Tibial nerve (tissue), 4 donors: ENCODE measurements at regions not wholly inside any gene's neighbourhood (a gene's known extent, or its start where the extent isn't known, plus 50 kb on each side); places are given as distances from the start of the nearest gene placed in this dataset.
A peak's percentile ranks its signal among the peaks of the same experiment; 100 is the strongest.
"Not testable (repeated sequence)": the region's sequence is repeated elsewhere in the genome, so short reads cannot be mapped to it uniquely, and the experiment has no call there.

Source experiments
- DNase-seq, 2 donors: peaks; one replicate each; pipeline ENCODE4 v3.0.0-alpha.2; 2019; ENCODE audit warnings: low spot score in 2 of 2
- H3K27ac ChIP-seq, 4 donors: fragments of 200-600 bp; sonication (generic) in 3 of 4; one replicate each; pipeline ENCODE4 v1.5.1; 2017 to 2019; ENCODE audit warnings: mild to moderate bottlenecking in 1 of 4
- H3K27me3 ChIP-seq, 2 donors: fragments of 200-600 bp; sonication (generic) in 1 of 2; one replicate each; pipeline versions ENCODE4 v1.5.1 to v1.6.0; 2017 to 2019
- H3K36me3 ChIP-seq, 3 donors: fragments of 200-600 bp; sonication (generic); one replicate each; pipeline ENCODE4 v1.5.1; 2018 to 2019
- H3K4me1 ChIP-seq, 4 donors: fragments of 200-600 bp; sonication (generic) in 3 of 4; one replicate each; pipeline ENCODE4 v1.5.1; 2017 to 2019
- H3K4me3 ChIP-seq, 4 donors: fragments of 200-600 bp; sonication (generic) in 3 of 4; one replicate each; pipeline ENCODE4 v1.5.1; 2017 to 2019; ENCODE audit warnings: mild to moderate bottlenecking in 1 of 4, moderate library complexity in 1 of 4
- H3K9me3 ChIP-seq, 4 donors: fragments of 200-600 bp; sonication (generic) in 3 of 4; one replicate each; pipeline ENCODE4 v1.5.1; 2017 to 2019
- EP300 ChIP-seq, 2 donors: sonication (generic); formaldehyde crosslinking; IDR thresholded peaks; one replicate each; pipeline ENCODE4 v1.6.1; 2017; ENCODE audit warnings: antibody characterized with exemption in 2 of 2, mild to moderate bottlenecking in 1 of 2
- POLR2A ChIP-seq, 2 donors: fragments of 450-650 bp; IDR thresholded peaks; one replicate each; pipeline ENCODE4 v1.6.1; 2017; ENCODE audit warnings: antibody characterized with exemption in 2 of 2, mild to moderate bottlenecking in 2 of 2, moderate library complexity in 2 of 2
- WGBS, 2 donors: methylation state at CpG; one replicate each; pipeline ENCODE4 v1.1.5; 2018; 5-methylcytosine and 5-hydroxymethylcytosine counted together
- TF ChIP-seq, protein P1 (sequence below), 5 experiments: fragments of 200-600 bp in 3 of 5; fragments of 450-650 bp in 2 of 5; sonication (generic) in 3 of 5; IDR thresholded peaks; one replicate each; pipeline ENCODE4 v1.5.1; 2016 to 2019; ENCODE audit warnings: antibody characterized with exemption in 5 of 5, mild to moderate bottlenecking in 3 of 5, moderate library complexity in 2 of 5

DNA sequence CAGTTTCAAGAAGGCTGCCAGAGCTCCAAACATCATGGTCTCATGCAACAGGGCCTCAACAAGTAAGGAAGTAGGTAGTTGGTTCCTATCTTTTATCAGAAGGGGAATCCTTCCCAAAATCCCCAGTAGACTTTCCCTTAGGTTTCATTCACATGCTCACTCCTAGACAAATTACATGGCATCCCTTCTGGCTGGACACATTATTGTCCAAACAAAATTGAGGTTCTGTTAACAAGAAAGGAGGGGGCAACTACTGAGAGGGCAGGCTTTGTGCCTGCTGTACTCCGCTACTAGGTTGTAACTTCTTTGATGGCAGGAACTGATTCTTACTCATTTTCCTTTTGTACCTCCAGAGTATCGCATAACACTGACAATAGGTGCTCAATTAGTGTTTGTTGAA lies 56.0 kb upstream of the OSMR start:
- no peaks in the 10 kb centered on the region for H3K36me3 ChIP-seq
- TF ChIP-seq, protein P1, sequence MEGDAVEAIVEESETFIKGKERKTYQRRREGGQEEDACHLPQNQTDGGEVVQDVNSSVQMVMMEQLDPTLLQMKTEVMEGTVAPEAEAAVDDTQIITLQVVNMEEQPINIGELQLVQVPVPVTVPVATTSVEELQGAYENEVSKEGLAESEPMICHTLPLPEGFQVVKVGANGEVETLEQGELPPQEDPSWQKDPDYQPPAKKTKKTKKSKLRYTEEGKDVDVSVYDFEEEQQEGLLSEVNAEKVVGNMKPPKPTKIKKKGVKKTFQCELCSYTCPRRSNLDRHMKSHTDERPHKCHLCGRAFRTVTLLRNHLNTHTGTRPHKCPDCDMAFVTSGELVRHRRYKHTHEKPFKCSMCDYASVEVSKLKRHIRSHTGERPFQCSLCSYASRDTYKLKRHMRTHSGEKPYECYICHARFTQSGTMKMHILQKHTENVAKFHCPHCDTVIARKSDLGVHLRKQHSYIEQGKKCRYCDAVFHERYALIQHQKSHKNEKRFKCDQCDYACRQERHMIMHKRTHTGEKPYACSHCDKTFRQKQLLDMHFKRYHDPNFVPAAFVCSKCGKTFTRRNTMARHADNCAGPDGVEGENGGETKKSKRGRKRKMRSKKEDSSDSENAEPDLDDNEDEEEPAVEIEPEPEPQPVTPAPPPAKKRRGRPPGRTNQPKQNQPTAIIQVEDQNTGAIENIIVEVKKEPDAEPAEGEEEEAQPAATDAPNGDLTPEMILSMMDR (IDR thresholded peaks at IDR 0.05), result no peak
- TF ChIP-seq POLR2A (IDR thresholded peaks at IDR 0.05) (no peak), EP300 (IDR thresholded peaks at IDR 0.05) (no peak)
- no peaks in the 10 kb centered on the region for H3K4me1 ChIP-seq
- H3K4me3 ChIP-seq, result no peak overlapping the region
- H3K27ac ChIP-seq, result no peak overlapping the region
- H3K27me3 ChIP-seq, result no peaks in the 10 kb centered on the region
- 81 to 94% methylated on average over 2 of the region's 2 CpGs for WGBS, 2 donors
- DNase-seq, result no peak
- H3K9me3 ChIP-seq, result no peaks in the 10 kb centered on the region

DNA sequence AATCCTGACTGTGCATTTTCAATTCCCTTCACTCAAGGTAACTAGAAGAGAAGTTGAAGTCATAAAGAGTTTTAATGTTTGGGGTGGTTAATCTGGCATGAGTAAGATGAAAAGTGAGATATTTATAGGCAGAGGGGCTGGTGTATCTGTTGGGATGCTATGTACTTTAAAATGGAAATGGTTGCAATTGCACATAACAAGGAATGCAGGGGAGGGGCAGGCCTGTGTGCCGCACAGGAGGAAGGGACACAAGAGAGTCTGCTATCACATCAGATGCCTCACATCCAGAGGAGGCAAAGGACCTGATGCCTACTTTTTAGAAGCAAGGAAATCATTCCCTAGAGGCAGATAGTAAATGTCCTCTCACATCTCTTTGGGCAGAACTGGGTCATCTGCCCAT lies 55.5 kb upstream of the OSMR start:
- no peaks in the 10 kb centered on the region for H3K27me3 ChIP-seq
- no peaks in the 10 kb centered on the region for H3K9me3 ChIP-seq
- WGBS, 2 donors, result 88 to 100% methylated on average over 1 of the region's 1 CpG
- H3K4me3 ChIP-seq, result no peak overlapping the region
- H3K36me3 ChIP-seq, result no peaks in the 10 kb centered on the region
- DNase-seq, result no peak
- no peak for TF ChIP-seq EP300 (IDR thresholded peaks at IDR 0.05)
- TF ChIP-seq POLR2A (IDR thresholded peaks at IDR 0.05), result no peak
- no peak overlapping the region for H3K27ac ChIP-seq
- H3K4me1 ChIP-seq, result peaks cover 0 to 3% (median 0%) of the 10 kb centered on the region in 4 donors

DNA sequence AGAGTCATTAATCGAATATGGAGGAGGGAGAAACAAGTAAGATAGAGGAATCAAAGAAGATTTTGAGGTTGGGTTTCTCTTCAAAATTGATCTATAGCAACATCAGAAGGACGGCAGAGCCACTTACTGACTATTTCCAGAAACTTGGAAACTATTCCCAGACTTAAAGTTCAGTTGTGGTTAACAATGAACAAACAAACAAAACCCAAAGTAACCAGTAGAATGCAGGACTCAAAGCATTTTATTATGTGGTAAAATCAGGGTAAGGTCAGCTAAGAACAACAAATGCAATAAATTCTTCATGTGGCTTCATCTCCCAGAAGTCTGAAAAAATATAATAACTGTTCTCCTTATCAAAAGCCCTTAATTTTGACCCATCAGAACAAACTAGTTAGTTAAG lies 54.9 kb upstream of the OSMR start:
- H3K27me3 ChIP-seq, result no peaks in the 10 kb centered on the region
- H3K4me1 ChIP-seq, result peaks cover 0 to 10% (median 0%) of the 10 kb centered on the region in 4 donors
- no peak for DNase-seq
- TF ChIP-seq POLR2A (IDR thresholded peaks at IDR 0.05) (no peak), EP300 (IDR thresholded peaks at IDR 0.05) (no peak)
- TF ChIP-seq, protein P1 (IDR thresholded peaks at IDR 0.05), result no peak
- 46 to 52% methylated on average over 2 of the region's 2 CpGs for WGBS, 2 donors
- no peak overlapping the region for H3K27ac ChIP-seq
- no peak overlapping the region for H3K4me3 ChIP-seq
- H3K36me3 ChIP-seq, result no peaks in the 10 kb centered on the region
- H3K9me3 ChIP-seq, result no peaks in the 10 kb centered on the region

DNA sequence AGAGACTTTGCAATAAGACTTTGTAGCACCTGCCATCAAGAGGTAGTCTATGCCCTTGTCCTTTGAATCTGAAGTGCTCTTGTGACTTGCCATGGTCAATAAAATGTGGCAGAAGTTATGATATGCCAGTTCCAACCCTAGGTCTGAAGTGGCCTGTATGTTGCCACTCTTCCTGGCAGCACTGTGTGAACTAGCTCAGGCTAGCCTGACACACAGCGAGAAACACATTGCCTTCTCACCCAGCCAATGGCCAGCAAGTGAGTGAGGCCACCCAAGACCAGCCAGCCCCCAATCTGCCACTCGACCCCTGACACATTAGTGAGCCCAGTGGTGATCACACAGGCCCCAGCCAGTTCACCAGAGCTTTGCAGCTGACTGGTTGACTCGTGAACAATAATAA lies 52.7 kb upstream of the OSMR start:
- no peaks in the 10 kb centered on the region for H3K9me3 ChIP-seq
- H3K4me3 ChIP-seq, result no peak overlapping the region
- no peaks in the 10 kb centered on the region for H3K27me3 ChIP-seq
- TF ChIP-seq, protein P1 (IDR thresholded peaks at IDR 0.05), result no peak
- no peak for TF ChIP-seq POLR2A (IDR thresholded peaks at IDR 0.05)
- no peak for TF ChIP-seq EP300 (IDR thresholded peaks at IDR 0.05)
- H3K36me3 ChIP-seq, result no peaks in the 10 kb centered on the region
- no peak overlapping the region for H3K27ac ChIP-seq
- peaks cover 0 to 30% (median 0%) of the 10 kb centered on the region in 4 donors for H3K4me1 ChIP-seq
- WGBS, 2 donors, result 79 to 91% methylated on average over 3 of the region's 3 CpGs
- no peak for DNase-seq

DNA sequence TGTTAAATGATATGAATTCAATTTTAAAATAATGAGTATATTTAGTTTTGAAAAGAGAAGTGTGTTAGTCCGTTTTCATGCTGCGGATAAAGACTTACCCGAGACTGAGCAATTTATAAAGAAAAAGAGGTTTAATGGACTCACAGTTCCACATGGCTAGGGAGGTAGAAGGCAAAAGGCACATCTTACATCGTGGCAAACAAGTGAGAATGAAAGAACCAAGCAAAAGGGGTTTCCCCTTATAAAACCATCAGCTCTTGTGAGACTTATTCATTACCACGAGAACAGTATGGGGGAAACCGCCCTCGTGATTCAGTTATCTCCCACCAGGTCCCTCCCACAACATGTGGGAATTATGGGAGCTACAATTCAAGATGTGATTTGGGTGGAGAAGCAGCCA lies 51.8 kb upstream of the OSMR start:
- peaks cover 0 to 32% (median 0%) of the 10 kb centered on the region in 4 donors for H3K4me1 ChIP-seq
- H3K27me3 ChIP-seq, H3K27ac ChIP-seq, H3K9me3 ChIP-seq, DNase-seq, H3K36me3 ChIP-seq, H3K4me3 ChIP-seq: not testable (repeated sequence)
- 83% methylated on average over 7 of the region's 7 CpGs for WGBS, 2 donors

DNA sequence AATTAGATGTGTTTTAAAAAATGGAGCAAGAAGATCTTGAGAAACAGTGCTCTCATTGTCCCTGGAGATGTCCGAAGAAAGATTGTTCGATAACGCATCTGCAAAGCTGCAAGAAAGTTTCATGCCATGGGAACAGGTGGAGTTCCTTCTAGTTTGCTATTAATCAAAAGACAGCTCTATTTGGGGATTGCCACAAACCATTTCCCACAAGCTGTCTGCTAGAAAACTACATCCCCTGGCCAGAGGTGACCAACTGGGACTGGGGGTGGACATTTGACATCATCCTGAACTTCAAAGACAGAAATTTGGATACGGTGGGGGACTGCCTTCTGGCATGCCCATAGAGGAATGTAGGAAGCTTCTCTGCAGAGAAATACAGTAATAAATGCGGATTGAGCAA lies 50.8 kb upstream of the OSMR start:
- no peak overlapping the region for H3K4me3 ChIP-seq
- peaks cover 0 to 41% (median 0%) of the 10 kb centered on the region in 4 donors for H3K4me1 ChIP-seq
- TF ChIP-seq POLR2A (IDR thresholded peaks at IDR 0.05), result no peak
- TF ChIP-seq EP300 (IDR thresholded peaks at IDR 0.05), result no peak
- TF ChIP-seq, protein P1 (IDR thresholded peaks at IDR 0.05), result no peak
- 91% methylated on average over 5 of the region's 5 CpGs for WGBS, 2 donors
- no peaks in the 10 kb centered on the region for H3K27me3 ChIP-seq
- H3K36me3 ChIP-seq, result no peaks in the 10 kb centered on the region
- no peak for DNase-seq
- H3K9me3 ChIP-seq, result no peaks in the 10 kb centered on the region
- H3K27ac ChIP-seq, result peak overlapping the region in 2 of 4 donors; percentile 33 to 78
